Stimulated activated CD4-positive, alpha-beta T cell treated with anti-CD3 and anti-CD28 coated beads, Interleukin-2, amount 100 ng/mL, for 4 hours (primary cell): ENCODE measurements at regions not wholly inside any gene's neighbourhood (a gene's known extent, or its start where the extent isn't known, plus 50 kb on each side); places are given as distances from the start of the nearest gene placed in this dataset.

Experiments
- DNase-seq: peaks from one replicate; pipeline ENCODE4 v3.0.0-alpha.2; 2020; ENCODE audit warnings: low read depth

DNA sequence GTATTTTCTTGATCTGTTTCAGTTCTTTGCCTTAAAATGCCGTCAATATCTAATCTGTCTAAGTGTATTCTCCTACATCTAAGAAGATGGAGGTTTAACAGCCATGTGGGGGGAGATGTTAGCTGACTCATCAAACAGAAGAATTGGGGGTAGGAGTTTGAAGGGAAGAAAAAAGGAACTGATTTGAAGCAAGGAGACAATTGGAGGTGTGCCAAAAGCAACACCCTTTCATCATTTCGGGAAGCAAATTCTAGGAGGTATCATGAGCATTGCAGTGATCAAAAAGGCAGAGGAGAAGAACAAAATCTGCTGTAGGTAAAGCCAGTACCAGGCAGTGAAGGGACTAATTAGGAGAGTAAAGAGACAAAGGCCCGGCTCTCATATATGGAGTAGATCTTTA lies 337.3 kb upstream of the TBC1D5 start:
- no peak for DNase-seq

GRCh38 chr3:18079062-18079461 lies 336.6 kb upstream of the TBC1D5 start:
- no peak for DNase-seq

DNA sequence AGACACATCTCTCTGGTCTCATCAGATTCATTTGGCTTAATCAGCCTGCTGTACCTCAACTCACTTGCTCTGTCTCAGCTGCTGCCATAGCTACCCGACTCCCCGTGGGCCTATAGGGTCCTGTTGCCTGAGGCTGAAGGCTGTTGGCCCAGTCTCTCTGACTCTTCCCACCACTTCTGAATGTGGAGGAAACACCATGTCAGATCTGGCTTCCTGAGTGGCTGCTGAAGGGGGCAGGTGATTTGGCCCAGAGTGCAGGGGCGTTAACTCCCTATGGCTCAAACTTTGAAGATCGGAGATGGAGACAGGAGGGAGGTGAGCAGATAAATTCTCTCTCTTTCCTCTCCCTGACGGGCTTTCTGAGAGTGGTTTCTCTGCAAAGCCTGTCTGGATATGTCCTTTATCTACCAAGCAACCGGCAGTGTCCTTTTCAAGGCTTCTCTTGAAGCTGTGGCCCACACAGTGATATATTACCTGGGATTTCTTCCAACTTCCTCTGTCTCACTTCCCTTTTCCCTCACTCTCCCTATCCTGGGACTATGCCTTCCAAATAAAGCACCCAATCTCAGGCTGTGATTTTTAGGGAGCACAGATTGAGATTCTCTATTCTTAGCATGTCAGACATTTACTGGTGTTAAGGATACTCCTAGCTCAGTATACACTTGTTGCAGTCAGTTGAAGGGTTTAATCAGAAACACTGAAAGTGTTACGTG lies 334.9 kb upstream of the TBC1D5 start:
- DNase-seq = no peak

GRCh38 chr3:18076301-18076700 lies 333.9 kb upstream of the TBC1D5 start:
- no peak for DNase-seq

DNA sequence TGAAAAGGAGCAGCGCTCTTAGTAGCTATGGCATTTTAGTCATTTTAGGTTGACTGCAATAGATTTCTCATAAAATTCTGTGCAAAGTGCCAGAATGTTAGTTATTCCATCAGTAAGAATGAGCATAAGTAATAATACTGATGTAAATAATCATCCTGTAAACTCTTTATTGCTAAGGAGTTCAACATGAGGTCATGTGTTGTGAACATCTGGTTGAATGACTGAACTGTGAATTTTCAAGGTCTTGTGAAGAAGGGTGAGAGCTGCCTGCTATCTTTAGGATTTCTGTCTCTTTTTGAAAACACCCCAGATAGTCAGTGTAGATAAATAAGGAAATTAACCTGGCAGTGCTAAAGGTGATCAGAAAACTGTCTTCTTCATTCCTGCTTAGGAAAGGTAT lies 333.4 kb upstream of the TBC1D5 start:
- no peak for DNase-seq

DNA sequence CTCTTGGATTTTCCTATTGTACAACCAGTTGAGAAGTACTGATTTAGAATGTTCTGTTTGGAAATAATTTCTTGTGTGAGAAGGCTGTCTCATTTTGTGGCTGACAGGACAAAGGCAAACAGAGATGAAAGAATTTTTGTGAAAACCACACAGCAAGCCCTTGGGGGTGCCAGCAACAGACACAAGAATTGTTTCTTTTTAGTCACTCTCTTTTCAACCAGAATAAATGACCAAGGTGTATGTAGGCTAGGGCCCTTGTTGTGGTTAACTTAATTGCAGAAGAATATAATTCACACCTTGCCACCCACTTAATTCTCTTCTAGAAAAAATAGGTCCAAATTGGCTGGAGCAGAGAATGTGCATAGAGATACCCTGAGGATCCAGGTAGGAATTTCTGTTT lies 329.4 kb upstream of the TBC1D5 start:
- no peak for DNase-seq

- no peak for DNase-seq
Measured at GRCh38 chr3:18070944-18071343, 328.5 kb upstream of the TBC1D5 start.

- no peak for DNase-seq
Measured at GRCh38 chr3:18070231-18070630, 327.8 kb upstream of the TBC1D5 start.

GRCh38 chr3:18069568-18069967 lies 327.1 kb upstream of the TBC1D5 start:
- DNase-seq = no peak

- DNase-seq = no peak
Measured at GRCh38 chr3:18066899-18067582, 324.6 kb upstream of the TBC1D5 start.

DNA sequence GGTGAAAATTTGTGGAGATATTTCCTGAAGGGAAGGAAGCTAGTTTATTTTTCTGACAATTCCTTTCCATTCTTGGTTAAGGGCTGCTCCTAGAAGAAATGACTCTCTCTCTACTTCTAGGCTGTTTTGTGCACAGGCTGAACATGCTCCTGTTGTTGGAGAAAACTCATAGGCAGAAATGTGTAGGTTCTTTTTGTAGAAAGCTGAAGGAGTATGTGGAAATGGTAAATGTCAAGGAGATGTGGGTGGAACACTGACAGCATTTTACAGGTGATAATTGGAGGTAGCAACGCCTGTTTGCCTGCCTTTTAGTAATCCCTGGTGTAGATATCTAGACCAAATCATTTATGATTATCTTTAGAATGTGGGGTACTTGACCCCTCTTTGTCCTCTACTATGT lies 322.2 kb upstream of the TBC1D5 start:
- no peak for DNase-seq

DNA sequence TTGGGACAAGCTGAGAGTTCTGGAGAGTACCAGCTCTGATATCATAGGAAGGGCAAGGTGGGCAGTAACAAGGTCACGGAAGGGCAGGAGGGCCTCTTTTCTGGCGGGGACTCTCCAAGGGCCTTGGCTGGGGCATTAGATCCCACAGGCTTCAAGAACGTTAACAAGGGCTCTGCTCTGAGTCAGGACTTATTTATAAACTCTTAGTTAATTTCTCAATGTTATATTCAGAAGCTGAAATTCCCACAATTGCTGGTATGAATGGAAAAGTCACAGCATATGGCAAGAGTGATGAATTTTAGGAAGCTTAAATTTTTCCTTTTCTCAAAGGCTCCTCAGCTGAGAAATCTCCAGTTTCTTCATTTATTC lies 320.2 kb upstream of the TBC1D5 start:
- no peak for DNase-seq

- DNase-seq = no peak
Measured at GRCh38 chr3:18061737-18062656, 319.6 kb upstream of the TBC1D5 start.

- DNase-seq = no peak
Measured at GRCh38 chr3:18058666-18059065, 316.2 kb upstream of the TBC1D5 start.

- DNase-seq = no peak
Measured at GRCh38 chr3:18057471-18058091, 315.1 kb upstream of the TBC1D5 start.

- no peak for DNase-seq
Measured at GRCh38 chr3:18054625-18055024, 312.2 kb upstream of the TBC1D5 start.

GRCh38 chr3:18051306-18051705 lies 308.9 kb upstream of the TBC1D5 start:
- no peak for DNase-seq

- DNase-seq = no peak
Measured at GRCh38 chr3:18049096-18049495, 306.7 kb upstream of the TBC1D5 start.

GRCh38 chr3:18047052-18047451 lies 304.6 kb upstream of the TBC1D5 start:
- DNase-seq = no peak

DNA sequence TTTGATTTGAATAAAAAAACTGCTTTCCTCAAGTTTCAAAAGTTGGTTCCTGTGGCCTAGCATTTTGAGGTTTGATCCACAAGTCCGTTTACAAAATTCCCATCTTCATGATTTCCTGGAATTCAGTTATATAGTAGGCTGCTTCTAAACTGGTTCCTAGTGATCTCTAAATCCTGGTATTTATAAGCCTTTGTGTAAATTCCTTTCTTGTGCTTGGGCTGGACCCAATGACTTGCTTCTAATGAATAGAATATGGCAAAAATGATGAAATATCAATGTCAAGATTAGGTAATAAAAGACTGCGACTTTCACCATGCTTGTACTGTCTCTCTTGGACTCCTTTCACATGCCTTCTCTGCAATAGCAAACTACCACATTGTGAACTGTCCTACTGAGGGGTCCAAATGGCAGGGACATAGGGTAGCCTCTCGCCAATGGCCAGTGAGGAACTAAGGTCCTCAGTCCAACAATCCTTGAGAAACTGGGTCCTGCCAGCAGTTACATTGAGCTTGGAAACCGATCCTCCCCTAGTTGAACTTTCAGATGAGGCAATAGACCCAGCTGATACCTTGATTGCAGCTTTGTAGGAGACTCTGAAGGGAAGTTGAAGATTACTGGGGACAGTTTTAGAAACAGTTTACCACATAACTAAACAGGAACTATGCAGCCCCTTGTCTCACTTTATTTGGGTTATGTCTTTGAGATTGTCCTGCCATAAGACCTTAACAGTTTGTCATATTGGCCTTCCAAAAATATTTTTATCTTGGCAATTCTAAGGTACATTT lies 303.9 kb upstream of the TBC1D5 start:
- no peak for DNase-seq
